Neural progenitor cell (in vitro differentiated cells): ENCODE measurements at regions not wholly inside any gene's neighbourhood (a gene's known extent, or its start where the extent isn't known, plus 50 kb on each side); places are given as distances from the start of the nearest gene placed in this dataset.

Experiments used
- DNase-seq: peaks from one replicate; pipeline ENCODE4 v3.0.0-alpha.2; 2016; ENCODE audit warnings: low spot score
- H2AFZ ChIP-seq: fragments of 200-600 bp; sonication (generic); replicated peaks from 2 replicates; pipeline ENCODE4 v1.6.1; 2016; ENCODE audit warnings: antibody characterized with exemption
- H3F3A ChIP-seq: fragments of 200-600 bp; sonication (generic); 2 replicates; pipeline ENCODE4 v1.6.1; 2016; ENCODE audit warnings: antibody characterized with exemption, low read depth
- H3K27ac ChIP-seq: fragments of 200-600 bp; sonication (generic); 2 replicates; pipeline ENCODE4 v1.5.1; 2016; ENCODE audit warnings: mild to moderate bottlenecking
- H3K27me3 ChIP-seq: fragments of 200-600 bp; sonication (generic); 2 replicates; pipeline ENCODE4 v1.6.1; 2016; ENCODE audit warnings: mild to moderate bottlenecking, moderate library complexity
- H3K36me3 ChIP-seq: fragments of 200-600 bp; sonication (generic); 2 replicates; pipeline ENCODE4 v1.5.1; 2016
- H3K4me1 ChIP-seq: fragments of 200-600 bp; sonication (generic); 2 replicates; pipeline ENCODE4 v1.6.1; 2016; ENCODE audit warnings: mixed run types
- H3K4me2 ChIP-seq: fragments of 200-600 bp; sonication (generic); 2 replicates; pipeline ENCODE4 v1.6.1; 2016
- H3K4me3 ChIP-seq: fragments of 200-600 bp; sonication (generic); 2 replicates; pipeline ENCODE4 v1.5.1; 2016
- H3K79me2 ChIP-seq: fragments of 200-600 bp; sonication (generic); 2 replicates; pipeline ENCODE4 v1.6.1; 2016; ENCODE audit warnings: low read depth
- H3K9ac ChIP-seq: fragments of 200-600 bp; sonication (generic); 2 replicates; pipeline ENCODE4 v1.6.1; 2016
- H3K9me3 ChIP-seq: fragments of 200-600 bp; sonication (generic); 2 replicates; pipeline ENCODE4 v1.5.1; 2016; ENCODE audit warnings: low read depth
- H4K20me1 ChIP-seq: fragments of 200-600 bp; sonication (generic); 2 replicates; pipeline ENCODE4 v1.6.1; 2016; ENCODE audit warnings: low read depth
- H3K27ac Mint-ChIP-seq: 3 replicates; pipeline ENCODE4 v1.8.0; 2021; ENCODE audit warnings: mixed read lengths
- H3K27me3 Mint-ChIP-seq: 2 replicates; pipeline ENCODE4 v1.8.0; 2022; ENCODE audit warnings: low read depth, mild to moderate bottlenecking, inconsistent platforms, moderate library complexity, mixed read lengths; ENCODE audit not compliant: insufficient read depth
- H3K36me3 Mint-ChIP-seq: 3 replicates; pipeline ENCODE4 v1.8.0; 2021; ENCODE audit warnings: mixed read lengths
- H3K4me1 Mint-ChIP-seq: 3 replicates; pipeline ENCODE4 v1.8.0; 2021; ENCODE audit warnings: mixed read lengths
- H3K4me3 Mint-ChIP-seq: 3 replicates; pipeline ENCODE4 v1.8.0; 2021; ENCODE audit warnings: mild to moderate bottlenecking, moderate library complexity, mixed read lengths
- H3K9me3 Mint-ChIP-seq: 3 replicates; pipeline ENCODE4 v1.8.0; 2020; ENCODE audit warnings: mixed read lengths
- EZH2 ChIP-seq: fragments of 200-600 bp; sonication (generic); IDR thresholded peaks from 2 replicates; pipeline ENCODE4 v1.6.1; 2017; ENCODE audit warnings: antibody characterized with exemption, mild to moderate bottlenecking, moderate library complexity
- EZH2phosphoT487 ChIP-seq: fragments of 200-600 bp; sonication (generic); IDR thresholded peaks from 2 replicates; pipeline ENCODE4 v1.6.1; 2017; ENCODE audit warnings: antibody characterized with exemption
- TF ChIP-seq, protein P1 (sequence below): fragments of 200-600 bp; sonication (generic); IDR thresholded peaks from 2 replicates; pipeline ENCODE4 v1.5.1; 2017; ENCODE audit warnings: antibody characterized with exemption, mild to moderate bottlenecking

DNA sequence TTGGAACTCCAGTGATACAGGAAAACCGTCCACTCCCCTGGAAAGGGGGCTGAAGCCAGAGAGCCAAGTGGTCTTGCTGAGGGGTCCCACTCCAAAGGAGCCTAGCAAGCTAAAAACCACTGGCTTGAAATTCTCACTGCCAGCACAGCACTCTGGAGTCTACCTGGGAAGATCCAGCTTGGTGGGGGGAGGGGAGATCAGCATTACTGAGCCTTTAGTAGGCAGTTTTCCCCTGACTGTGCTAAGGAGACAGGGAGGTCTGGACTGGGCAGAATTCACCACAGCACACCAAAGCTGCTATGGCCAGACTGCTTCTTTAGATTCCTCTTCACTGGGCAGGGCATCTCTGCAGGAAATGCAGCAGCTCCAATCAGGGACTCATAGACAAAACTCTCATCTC, 510.7 kb upstream of the LRRTM1 start:
- Histone ChIP-seq H3F3A (no peaks in the 10 kb centered on the region), H3K4me3 (no peak overlapping the region), H3K9ac (no peak overlapping the region), H3K27me3 (no peaks in the 10 kb centered on the region), H3K4me2 (no peak overlapping the region), H3K27ac (no peak overlapping the region), H2AFZ (no peak overlapping the region), H4K20me1 (no peaks in the 10 kb centered on the region), H3K4me1 (no peaks in the 10 kb centered on the region), H3K79me2 (no peaks in the 10 kb centered on the region), H3K9me3 (no peaks in the 10 kb centered on the region), H3K36me3 (no peaks in the 10 kb centered on the region)
- Mint-ChIP-seq H3K27me3 (peaks cover 3% of the 10 kb centered on the region), H3K9me3 (peaks cover 8% of the 10 kb centered on the region), H3K4me3 (no peak overlapping the region), H3K36me3 (no peaks in the 10 kb centered on the region), H3K4me1 (no peaks in the 10 kb centered on the region), H3K27ac (no peak overlapping the region)
- no peak for TF ChIP-seq EZH2
- no peak for TF ChIP-seq EZH2phosphoT487
- TF ChIP-seq, protein P1, sequence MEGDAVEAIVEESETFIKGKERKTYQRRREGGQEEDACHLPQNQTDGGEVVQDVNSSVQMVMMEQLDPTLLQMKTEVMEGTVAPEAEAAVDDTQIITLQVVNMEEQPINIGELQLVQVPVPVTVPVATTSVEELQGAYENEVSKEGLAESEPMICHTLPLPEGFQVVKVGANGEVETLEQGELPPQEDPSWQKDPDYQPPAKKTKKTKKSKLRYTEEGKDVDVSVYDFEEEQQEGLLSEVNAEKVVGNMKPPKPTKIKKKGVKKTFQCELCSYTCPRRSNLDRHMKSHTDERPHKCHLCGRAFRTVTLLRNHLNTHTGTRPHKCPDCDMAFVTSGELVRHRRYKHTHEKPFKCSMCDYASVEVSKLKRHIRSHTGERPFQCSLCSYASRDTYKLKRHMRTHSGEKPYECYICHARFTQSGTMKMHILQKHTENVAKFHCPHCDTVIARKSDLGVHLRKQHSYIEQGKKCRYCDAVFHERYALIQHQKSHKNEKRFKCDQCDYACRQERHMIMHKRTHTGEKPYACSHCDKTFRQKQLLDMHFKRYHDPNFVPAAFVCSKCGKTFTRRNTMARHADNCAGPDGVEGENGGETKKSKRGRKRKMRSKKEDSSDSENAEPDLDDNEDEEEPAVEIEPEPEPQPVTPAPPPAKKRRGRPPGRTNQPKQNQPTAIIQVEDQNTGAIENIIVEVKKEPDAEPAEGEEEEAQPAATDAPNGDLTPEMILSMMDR = no peak
- no peak for DNase-seq

DNA sequence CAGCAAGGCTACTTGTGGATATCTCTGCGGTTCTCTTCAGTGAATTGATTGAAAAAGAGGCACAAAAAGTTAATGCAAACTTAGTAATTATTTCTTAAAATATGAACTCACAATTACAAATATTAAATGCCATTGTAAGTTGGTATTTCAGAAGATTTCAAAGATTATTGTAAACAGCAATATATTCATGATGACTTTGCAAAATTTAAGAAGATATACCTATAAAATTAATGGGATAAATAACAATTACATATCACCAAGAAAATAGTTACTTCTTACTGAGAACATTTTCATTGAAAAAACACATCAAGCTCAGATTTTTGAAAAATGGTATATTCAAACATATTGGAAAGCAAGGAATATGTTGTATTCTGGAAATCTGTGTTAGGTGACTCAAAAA, 482.0 kb upstream of the LRRTM1 start:
- Mint-ChIP-seq H3K4me1 (no peaks in the 10 kb centered on the region), H3K4me3 (no peak overlapping the region), H3K27ac (no peak overlapping the region), H3K9me3 (peaks cover 10% of the 10 kb centered on the region), H3K36me3 (peaks cover 2% of the 10 kb centered on the region), H3K27me3 (peaks cover 2% of the 10 kb centered on the region)
- Histone ChIP-seq H4K20me1 (no peaks in the 10 kb centered on the region), H3K4me3 (no peak overlapping the region), H3F3A (no peaks in the 10 kb centered on the region), H3K27me3 (no peaks in the 10 kb centered on the region), H3K36me3 (no peaks in the 10 kb centered on the region), H3K4me2 (no peak overlapping the region), H3K9ac (no peak overlapping the region), H3K4me1 (no peaks in the 10 kb centered on the region), H2AFZ (no peak overlapping the region), H3K79me2 (no peaks in the 10 kb centered on the region), H3K9me3 (no peaks in the 10 kb centered on the region), H3K27ac (no peak overlapping the region)
- TF ChIP-seq EZH2phosphoT487 (no peak), EZH2 (no peak)
- TF ChIP-seq, protein P1 = no peak
- DNase-seq = no peak

DNA sequence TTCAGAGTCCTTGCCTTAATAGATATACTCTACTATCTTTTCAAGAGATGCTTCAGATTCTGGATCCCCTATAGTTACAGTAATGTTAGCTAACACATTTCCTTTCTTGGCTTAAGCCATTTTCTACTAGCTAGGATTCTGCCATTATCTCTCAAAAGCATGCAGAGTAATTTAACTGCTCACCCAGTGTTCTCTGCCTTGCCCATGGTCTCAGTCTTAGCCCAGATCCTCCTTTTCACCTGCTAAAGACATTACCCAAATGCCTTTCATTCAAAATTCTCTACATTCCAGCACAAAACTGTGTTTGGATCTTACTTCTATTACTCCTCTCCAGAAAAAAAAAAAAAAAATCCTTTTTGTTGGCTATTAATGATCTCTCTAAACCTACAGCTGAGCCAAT, 474.2 kb upstream of the LRRTM1 start:
- Histone ChIP-seq H3K79me2 (no peaks in the 10 kb centered on the region), H3K27me3 (no peaks in the 10 kb centered on the region), H3K4me1 (no peaks in the 10 kb centered on the region), H2AFZ (no peak overlapping the region), H3K27ac (no peak overlapping the region), H3K9me3 (no peaks in the 10 kb centered on the region), H3K4me2 (no peak overlapping the region), H3K4me3 (no peak overlapping the region), H3K36me3 (no peaks in the 10 kb centered on the region), H4K20me1 (no peaks in the 10 kb centered on the region), H3F3A (no peaks in the 10 kb centered on the region), H3K9ac (no peak overlapping the region)
- no peak overlapping the region for H3K4me3 Mint-ChIP-seq
- TF ChIP-seq EZH2 (no peak), EZH2phosphoT487 (no peak)
- TF ChIP-seq, protein P1 = no peak
- DNase-seq = no peak
- no peak overlapping the region for H3K27ac Mint-ChIP-seq
- peaks cover 14% of the 10 kb centered on the region for H3K9me3 Mint-ChIP-seq
- peaks cover 2% of the 10 kb centered on the region for H3K27me3 Mint-ChIP-seq
- H3K4me1 Mint-ChIP-seq = no peaks in the 10 kb centered on the region
- H3K36me3 Mint-ChIP-seq = peaks cover 2% of the 10 kb centered on the region

DNA sequence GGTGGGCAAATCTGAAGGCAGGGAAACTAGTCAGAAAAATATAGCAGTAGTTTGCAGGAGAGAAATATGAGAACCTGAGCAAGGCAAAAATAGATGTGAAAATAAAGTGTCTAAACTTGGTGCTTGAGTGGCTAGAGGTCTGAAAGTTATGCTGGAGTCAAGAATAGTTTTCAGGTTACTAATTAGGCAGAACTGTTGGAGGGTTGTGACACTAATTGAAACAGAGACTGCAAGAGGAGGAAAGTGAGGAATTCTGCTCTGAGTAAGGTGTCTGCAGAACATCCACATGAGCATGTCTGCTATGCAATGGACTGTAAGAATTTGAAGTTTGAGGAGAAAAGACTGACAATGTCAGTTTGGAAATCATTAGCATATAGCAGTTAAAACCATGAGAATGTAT, 444.0 kb upstream of the LRRTM1 start:
- Histone ChIP-seq H3K27me3 (no peaks in the 10 kb centered on the region), H3F3A (no peaks in the 10 kb centered on the region), H3K36me3 (no peaks in the 10 kb centered on the region), H3K9me3 (no peaks in the 10 kb centered on the region), H3K4me3 (no peak overlapping the region), H3K4me2 (no peak overlapping the region), H3K27ac (no peak overlapping the region), H4K20me1 (no peaks in the 10 kb centered on the region), H3K4me1 (no peaks in the 10 kb centered on the region), H3K9ac (no peak overlapping the region), H2AFZ (no peak overlapping the region), H3K79me2 (no peaks in the 10 kb centered on the region)
- DNase-seq = no peak
- Mint-ChIP-seq H3K27ac (no peak overlapping the region), H3K27me3 (no peaks in the 10 kb centered on the region), H3K4me1 (no peaks in the 10 kb centered on the region), H3K36me3 (no peaks in the 10 kb centered on the region), H3K9me3 (no peaks in the 10 kb centered on the region), H3K4me3 (no peak overlapping the region)
- TF ChIP-seq, protein P1 = no peak
- TF ChIP-seq EZH2 (no peak), EZH2phosphoT487 (no peak)
